Glutamatergic neuron (in vitro differentiated cells): ENCODE measurements at regions not wholly inside any gene's neighbourhood (a gene's known extent, or its start where the extent isn't known, plus 50 kb on each side); places are given as distances from the start of the nearest gene placed in this dataset.

Experiments used
- DNase-seq: peaks from one replicate; pipeline ENCODE4 v3.0.0; 2022
- H3K27ac Mint-ChIP-seq: one replicate; pipeline ENCODE4 v1.8.0; 2020; ENCODE audit warnings: mild to moderate bottlenecking, mixed read lengths, inconsistent platforms; ENCODE audit not compliant: unreplicated experiment
- H3K27me3 Mint-ChIP-seq: one replicate; pipeline ENCODE4 v1.8.0; 2020; ENCODE audit warnings: mild to moderate bottlenecking, moderate library complexity, mixed read lengths, inconsistent platforms; ENCODE audit not compliant: unreplicated experiment
- H3K36me3 Mint-ChIP-seq: one replicate; pipeline ENCODE4 v1.8.0; 2020; ENCODE audit warnings: mild to moderate bottlenecking, mixed read lengths, inconsistent platforms; ENCODE audit not compliant: unreplicated experiment
- H3K4me1 Mint-ChIP-seq: one replicate; pipeline ENCODE4 v1.8.0; 2020; ENCODE audit warnings: mild to moderate bottlenecking, low read depth, mixed read lengths, inconsistent platforms; ENCODE audit not compliant: unreplicated experiment
- H3K4me3 Mint-ChIP-seq: one replicate; pipeline ENCODE4 v1.8.0; 2020; ENCODE audit warnings: mild to moderate bottlenecking, mixed read lengths, inconsistent platforms; ENCODE audit not compliant: unreplicated experiment
- H3K9me3 Mint-ChIP-seq: one replicate; pipeline ENCODE4 v1.8.0; 2020; ENCODE audit warnings: mild to moderate bottlenecking, moderate library complexity, mixed read lengths, inconsistent platforms; ENCODE audit not compliant: unreplicated experiment
- TF ChIP-seq, protein P1 (sequence below): fragments of 200-600 bp; sonication (generic); IDR thresholded peaks from one replicate; pipeline ENCODE4 v1.5.0; 2021; ENCODE audit not compliant: partially characterized antibody, unreplicated experiment

DNA sequence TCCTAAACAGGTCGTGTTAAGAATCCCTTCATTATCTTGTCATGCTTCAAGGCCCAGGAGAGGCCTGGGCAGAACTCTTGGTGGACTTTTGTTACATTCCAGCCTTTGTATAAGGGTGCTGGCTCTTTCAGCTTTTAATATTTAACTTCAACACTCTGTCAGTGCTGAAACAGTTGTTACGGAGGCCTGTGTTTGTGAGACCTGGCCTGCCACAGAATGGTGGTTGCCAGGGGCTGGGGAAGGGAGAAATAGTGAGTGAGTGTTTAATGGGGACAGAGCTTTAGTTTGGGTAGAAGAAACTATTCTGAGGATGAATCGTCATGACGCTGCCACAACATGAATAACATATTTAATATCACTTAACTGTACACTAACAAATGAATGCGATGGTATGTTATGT is 1027.6 kb upstream of the PRKX start:
- TF ChIP-seq, protein P1, sequence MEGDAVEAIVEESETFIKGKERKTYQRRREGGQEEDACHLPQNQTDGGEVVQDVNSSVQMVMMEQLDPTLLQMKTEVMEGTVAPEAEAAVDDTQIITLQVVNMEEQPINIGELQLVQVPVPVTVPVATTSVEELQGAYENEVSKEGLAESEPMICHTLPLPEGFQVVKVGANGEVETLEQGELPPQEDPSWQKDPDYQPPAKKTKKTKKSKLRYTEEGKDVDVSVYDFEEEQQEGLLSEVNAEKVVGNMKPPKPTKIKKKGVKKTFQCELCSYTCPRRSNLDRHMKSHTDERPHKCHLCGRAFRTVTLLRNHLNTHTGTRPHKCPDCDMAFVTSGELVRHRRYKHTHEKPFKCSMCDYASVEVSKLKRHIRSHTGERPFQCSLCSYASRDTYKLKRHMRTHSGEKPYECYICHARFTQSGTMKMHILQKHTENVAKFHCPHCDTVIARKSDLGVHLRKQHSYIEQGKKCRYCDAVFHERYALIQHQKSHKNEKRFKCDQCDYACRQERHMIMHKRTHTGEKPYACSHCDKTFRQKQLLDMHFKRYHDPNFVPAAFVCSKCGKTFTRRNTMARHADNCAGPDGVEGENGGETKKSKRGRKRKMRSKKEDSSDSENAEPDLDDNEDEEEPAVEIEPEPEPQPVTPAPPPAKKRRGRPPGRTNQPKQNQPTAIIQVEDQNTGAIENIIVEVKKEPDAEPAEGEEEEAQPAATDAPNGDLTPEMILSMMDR = no peak
- Mint-ChIP-seq H3K4me1 (no peaks in the 10 kb centered on the region), H3K9me3 (no peaks in the 10 kb centered on the region), H3K4me3 (no peak overlapping the region), H3K27ac (no peak overlapping the region), H3K27me3 (no peaks in the 10 kb centered on the region), H3K36me3 (no peaks in the 10 kb centered on the region)
- no peak for DNase-seq

DNA sequence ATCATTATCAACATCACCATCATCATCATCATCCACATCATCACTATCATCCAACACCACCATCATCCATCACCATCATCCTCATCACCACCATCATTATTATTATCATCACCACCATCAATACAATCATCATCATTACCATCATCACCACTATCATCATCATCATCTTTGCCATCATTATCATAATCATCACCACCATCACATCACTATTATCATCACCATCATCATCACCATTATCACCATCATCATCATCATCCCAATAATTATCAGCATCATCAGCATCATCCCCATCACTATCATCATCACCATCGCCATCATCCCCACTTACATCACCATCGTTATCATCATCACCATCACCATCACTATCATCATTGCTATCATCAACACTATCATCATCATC is 1021.9 kb upstream of the PRKX start:
- H3K27me3 Mint-ChIP-seq = no peaks in the 10 kb centered on the region
- TF ChIP-seq, protein P1 = no peak
- H3K9me3 Mint-ChIP-seq = no peaks in the 10 kb centered on the region
- no peak for DNase-seq
- H3K4me1 Mint-ChIP-seq = no peaks in the 10 kb centered on the region
- H3K4me3 Mint-ChIP-seq = no peak overlapping the region
- H3K27ac Mint-ChIP-seq = no peak overlapping the region
- no peaks in the 10 kb centered on the region for H3K36me3 Mint-ChIP-seq

DNA sequence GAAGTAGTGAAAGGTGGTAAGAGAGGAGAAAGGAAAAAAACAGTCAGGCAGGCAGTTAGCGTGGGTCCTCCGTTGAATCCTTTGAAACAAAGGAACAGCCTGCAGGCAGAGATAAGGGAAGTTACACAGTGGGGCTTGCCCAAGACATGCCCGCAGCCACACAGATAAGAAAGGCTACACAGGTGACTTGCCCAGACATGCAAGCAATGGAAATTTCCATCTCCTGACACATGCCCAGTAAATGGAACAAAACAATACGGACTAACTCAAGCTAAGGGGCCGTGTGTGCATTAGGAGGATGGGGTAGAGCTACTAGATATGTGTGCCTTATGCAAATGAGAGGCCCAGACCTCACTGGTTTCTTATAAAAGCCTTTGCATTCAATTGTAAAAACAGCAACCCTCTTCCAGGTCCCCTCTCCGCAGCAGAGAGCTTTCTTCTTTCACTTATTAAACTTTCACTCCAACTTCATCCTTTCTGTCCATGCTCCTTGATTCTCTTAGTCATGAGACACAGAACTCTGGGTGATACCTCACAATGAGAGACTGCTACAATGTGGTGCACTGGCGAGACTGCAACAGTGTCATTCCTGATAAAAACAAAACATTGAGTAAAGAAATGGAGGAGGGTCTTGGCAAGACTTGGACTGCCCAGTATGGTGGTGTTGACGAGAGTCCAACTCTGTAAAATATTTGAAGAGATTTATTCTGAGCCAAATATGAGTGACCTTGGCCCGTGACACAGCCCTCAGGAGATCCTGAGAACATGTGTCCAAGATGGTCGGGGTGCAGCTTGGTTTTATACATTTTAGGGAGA is 997.4 kb upstream of the PRKX start:
- Mint-ChIP-seq H3K4me1 (no peaks in the 10 kb centered on the region), H3K27ac (no peak overlapping the region), H3K9me3 (no peaks in the 10 kb centered on the region), H3K36me3 (no peaks in the 10 kb centered on the region), H3K27me3 (no peaks in the 10 kb centered on the region), H3K4me3 (no peak overlapping the region)
- TF ChIP-seq, protein P1 = no peak
- no peak for DNase-seq

DNA sequence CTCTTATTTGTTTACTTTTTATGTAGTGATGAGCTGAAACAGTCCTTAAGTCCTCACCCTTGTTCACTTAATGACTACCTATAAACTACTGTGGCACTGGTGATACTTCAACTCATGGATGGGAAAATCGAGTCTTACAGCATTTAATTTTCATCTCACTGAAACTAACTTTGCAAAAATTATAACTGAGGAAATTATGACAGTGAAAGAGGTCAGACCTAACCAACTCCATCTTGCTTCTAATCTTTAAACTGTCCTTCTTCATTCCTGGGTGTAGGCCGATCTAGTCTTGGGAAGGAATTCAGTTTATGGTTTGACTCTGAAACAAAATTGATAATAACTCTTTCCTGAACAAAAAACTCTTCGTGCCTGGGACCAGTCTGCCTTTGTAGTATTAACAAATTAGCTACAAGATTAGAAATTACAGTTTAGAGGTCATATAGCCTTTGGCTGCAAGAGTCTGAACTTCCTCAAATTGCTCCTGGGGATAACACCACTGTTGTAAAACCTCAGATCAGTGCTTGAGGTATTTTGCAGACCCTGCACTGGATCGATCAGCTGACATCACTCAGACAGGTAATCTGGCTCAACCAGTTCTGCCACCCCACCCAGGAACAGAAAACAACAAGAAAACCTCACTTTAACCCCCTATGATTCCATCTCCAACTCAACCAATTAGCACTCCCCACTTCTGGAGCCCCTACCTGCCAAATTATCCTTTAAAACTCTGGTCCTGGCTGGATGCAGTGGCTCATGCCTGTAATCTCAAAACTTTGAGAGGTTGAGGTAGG is 995.7 kb upstream of the PRKX start:
- Mint-ChIP-seq H3K4me1 (no peaks in the 10 kb centered on the region), H3K36me3 (no peaks in the 10 kb centered on the region), H3K4me3 (no peak overlapping the region), H3K27me3 (no peaks in the 10 kb centered on the region), H3K9me3 (no peaks in the 10 kb centered on the region), H3K27ac (no peak overlapping the region)
- TF ChIP-seq, protein P1 = no peak
- no peak for DNase-seq

DNA sequence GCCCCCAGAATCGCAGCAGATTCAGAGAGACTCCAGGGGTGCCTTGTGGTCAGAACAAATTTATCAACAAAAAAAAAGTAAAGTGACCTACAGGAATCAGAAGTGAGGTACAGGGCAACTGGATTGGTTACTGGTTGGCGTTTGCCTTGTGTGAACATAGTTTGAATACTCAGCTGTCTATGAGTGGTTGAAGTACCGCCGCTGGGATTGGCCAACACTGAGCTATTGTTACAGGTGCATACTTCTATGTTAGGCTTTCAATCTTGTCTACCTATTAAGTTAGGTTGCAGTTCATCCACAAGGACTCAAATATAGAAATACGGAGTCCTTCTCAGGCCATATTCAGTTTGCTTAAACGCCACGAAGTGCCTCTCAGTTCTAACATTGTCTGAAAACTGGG is 993.5 kb upstream of the PRKX start:
- Mint-ChIP-seq H3K27ac (no peak overlapping the region), H3K9me3 (no peaks in the 10 kb centered on the region), H3K27me3 (peaks cover 2% of the 10 kb centered on the region), H3K4me3 (no peak overlapping the region), H3K36me3 (no peaks in the 10 kb centered on the region), H3K4me1 (no peaks in the 10 kb centered on the region)
- no peak for DNase-seq
- TF ChIP-seq, protein P1 = no peak
